ENCODE measurements at regions not wholly inside any gene's neighbourhood (a gene's known extent, or its start where the extent isn't known, plus 50 kb on each side); places are given as distances from the start of the nearest gene placed in this dataset.

- TF ChIP-seq CTCF (IDR thresholded peaks at IDR 0.05) (no peak), POLR2A (IDR thresholded peaks at IDR 0.05) (no peak), EP300 (IDR thresholded peaks at IDR 0.05; ENCODE audit: low read depth) (no peak), POLR2AphosphoS5 (IDR thresholded peaks at IDR 0.05) (no peak)
These were observed 380.1 kb upstream of the MEIS2 start for GRCh38 chr15:37480482-37480881.
